HepG2 (cell line): ENCODE measurements at regions not wholly inside any gene's neighbourhood (a gene's known extent, or its start where the extent isn't known, plus 50 kb on each side); places are given as distances from the start of the nearest gene placed in this dataset.

Experiments
- ATAC-seq: fragments of 200-7000 bp; cut with Tn5 transposase; 3 replicates; pipeline ENCODE4 v1.9.1; 2020; ENCODE audit warnings: mild to moderate bottlenecking, moderate library complexity
- BruUV-seq: library from RNA; stranded (reverse); fragments of 400-500 nt; replicated peaks from 2 replicates; lab custom pipeline; 2021; lab: Mats Ljungman, UMichigan
- CTCF ChIA-PET: fragments of 300-600 bp; formaldehyde crosslinking; extraction: SDS; loops from one replicate; lab custom pipeline; 2021; ENCODE audit warnings: low total read pairs, inconsistent platforms, low intra/inter-chr PET ratio; lab: Yijun Ruan, JAX
- POLR2A ChIA-PET: fragments of 350-600 bp; sonication (Branson Sonifier 250); formaldehyde crosslinking; loops from one replicate; lab custom pipeline; 2020; ENCODE audit warnings: antibody characterized with exemption, inconsistent platforms; lab: Yijun Ruan, JAX
- DNase-seq: peaks from one replicate; pipeline ENCODE4 v3.0.0-alpha.2; 2015; ENCODE audit warnings: low spot score
- FAIRE-seq: peaks from 3 replicates; lab custom pipeline; 2011; peaks lifted over from hg19 to GRCh38; lab: Jason Lieb, UNC
- H2AFZ ChIP-seq: one replicate; pipeline ENCODE4 v1.6.1; 2011; ENCODE audit warnings: low read length, inconsistent platforms
- H3K27ac ChIP-seq: fragments of 300-600 bp; 3 replicates; pipeline ENCODE4 v1.8.0; 2011; ENCODE audit warnings: mixed run types, mild to moderate bottlenecking, mixed read lengths, low read length, inconsistent platforms; ENCODE audit not compliant: insufficient read depth; ENCODE audit errors: extremely low read length
- H3K27me3 ChIP-seq, 2 experiments: fragments of 200-600 bp in 1 of 2; 2 replicates in 1 of 2; 3 replicates in 1 of 2; pipeline versions ENCODE4 v1.6.0 to v1.8.0; 2011; ENCODE audit warnings: low read length in 2 of 2, mild to moderate bottlenecking in 2 of 2, moderate library complexity in 2 of 2, inconsistent platforms in 1 of 2; ENCODE audit not compliant: insufficient read depth in 2 of 2, control insufficient read depth in 1 of 2
- H3K36me3 ChIP-seq, 2 experiments: fragments of 200-600 bp in 1 of 2; replicated peaks in 1 of 2; 2 replicates in 1 of 2; 3 replicates in 1 of 2; pipeline versions ENCODE4 v1.5.1 to v1.8.0; 2011; ENCODE audit warnings: low read length in 2 of 2, inconsistent platforms in 1 of 2; ENCODE audit not compliant: insufficient read depth in 2 of 2, control insufficient read depth in 1 of 2
- H3K4me1 ChIP-seq: 2 replicates; pipeline ENCODE4 v1.5.1; 2012; ENCODE audit warnings: low read length, inconsistent platforms; ENCODE audit not compliant: insufficient read depth
- H3K4me2 ChIP-seq: 2 replicates; pipeline ENCODE4 v1.6.0; 2011; ENCODE audit warnings: low read depth, low read length, inconsistent platforms
- H3K4me3 ChIP-seq, 3 experiments: fragments of 200-600 bp in 1 of 3; sonication (generic), shearing (Covaris generic) in 1 of 3; replicated peaks in 1 of 3; 2 replicates each; pipeline ENCODE4 v1.5.1; 2011 to 2016; ENCODE audit warnings: low read length in 3 of 3, inconsistent platforms in 2 of 3, low read depth in 2 of 3, mild to moderate bottlenecking in 2 of 3, control low read depth in 1 of 3, mixed read lengths in 1 of 3; ENCODE audit not compliant: insufficient read depth in 1 of 3
- H3K79me2 ChIP-seq: one replicate; pipeline ENCODE4 v1.6.1; 2011; ENCODE audit warnings: low read length, inconsistent platforms; ENCODE audit not compliant: insufficient read depth
- H3K9ac ChIP-seq: 2 replicates; pipeline ENCODE4 v1.6.0; 2011; ENCODE audit warnings: mild to moderate bottlenecking, low read depth, low read length, inconsistent platforms; ENCODE audit not compliant: insufficient read depth
- H3K9me3 ChIP-seq: 2 replicates; pipeline ENCODE4 v1.5.1; 2012; ENCODE audit warnings: mild to moderate bottlenecking, low read length
- H4K20me1 ChIP-seq: 2 replicates; pipeline ENCODE4 v1.6.0; 2011; ENCODE audit warnings: inconsistent platforms, mild to moderate bottlenecking, low read length, moderate library complexity; ENCODE audit not compliant: insufficient read depth
- GPN1 ChIP-seq: sonication (generic); formaldehyde crosslinking; IDR thresholded peaks from 2 replicates; pipeline ENCODE4 v1.5.1; 2020; ENCODE audit warnings: missing genetic modification reagents, borderline replicate concordance
- KAT8 ChIP-seq: IDR thresholded peaks from 2 replicates; pipeline ENCODE4 v1.6.1; 2016; ENCODE audit warnings: missing genetic modification reagents, missing compliant biosample characterization
- STAG1 ChIP-seq: sonication (generic); formaldehyde crosslinking; IDR thresholded peaks from 2 replicates; pipeline ENCODE4 v1.4.0; 2020; ENCODE audit warnings: missing genetic modification reagents
- ZFP62 ChIP-seq: sonication (generic); formaldehyde crosslinking; IDR thresholded peaks from 2 replicates; pipeline ENCODE4 v1.4.0; 2020; ENCODE audit warnings: missing genetic modification reagents
- ZNF740 ChIP-seq: sonication (generic); formaldehyde crosslinking; IDR thresholded peaks from 2 replicates; pipeline ENCODE4 v1.4.0; 2020; ENCODE audit warnings: missing genetic modification reagents
- WGBS: methylation state at CpG from one replicate; pipeline ENCODE4 v1.1.6; 2017; ENCODE audit warnings: low lambda C conversion rate; 5-methylcytosine and 5-hydroxymethylcytosine counted together
- in situ Hi-C: cut with HindIII; loops from 2 replicates; pipeline ENCODE4 v1.10.0; 2017; ENCODE audit warnings: low pct_unique_long_range_greater_than_20kb; ENCODE audit not compliant: extremely low pct_ligation_motif_present
- intact Hi-C: fragments of 100-400 bp; cut with micrococcal nuclease; formaldehyde crosslinking; loops from one replicate; pipeline ENCODE4 v1.10.0; 2022; ENCODE audit not compliant: unreplicated experiment
- TF ChIP-seq, protein P1 (sequence below): sonication (generic); formaldehyde crosslinking; IDR thresholded peaks from 2 replicates; pipeline ENCODE4 v1.4.0; 2020; ENCODE audit warnings: mild to moderate bottlenecking, low read depth, missing genetic modification reagents
- TF ChIP-seq, protein P2 (sequence below): sonication (generic); formaldehyde crosslinking; IDR thresholded peaks from 2 replicates; pipeline ENCODE4 v1.8.1; 2023; ENCODE audit warnings: mild to moderate bottlenecking, missing genetic modification reagents, borderline replicate concordance
- TF ChIP-seq, protein P3 (sequence below): sonication (generic); formaldehyde crosslinking; conservative IDR thresholded peaks from 2 replicates; pipeline ENCODE4 v1.8.0; 2022; ENCODE audit warnings: missing genetic modification reagents

DNA sequence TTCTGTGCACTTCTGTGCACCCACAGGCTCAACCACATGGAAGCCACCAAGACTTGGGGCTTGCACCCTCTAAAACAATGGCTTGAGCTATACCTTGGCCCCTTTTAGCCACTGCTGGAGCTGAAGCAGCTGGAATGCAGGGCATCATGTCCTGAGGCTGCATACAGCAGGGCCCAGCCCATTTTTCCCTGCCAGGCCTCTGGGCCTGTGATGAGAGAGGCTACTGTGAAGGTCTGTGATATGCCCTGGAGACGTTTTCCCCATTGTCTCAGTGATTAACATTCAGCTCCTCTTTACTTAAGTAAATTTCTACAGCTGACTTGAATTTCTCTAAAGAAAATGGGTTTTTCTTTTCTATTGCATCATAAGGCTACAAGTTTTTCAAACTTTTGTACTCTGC is 134.0 kb upstream of the EGFLAM start:
- ChIA-PET CTCF (no interaction called here), POLR2A (no interaction called here)
- Histone ChIP-seq H3K36me3 (no peaks in the 10 kb centered on the region), H3K79me2 (no peaks in the 10 kb centered on the region), H3K27ac (no peak overlapping the region), H3K9me3 (peaks cover 9% of the 10 kb centered on the region; the same call in 1 of the 2 replicates), H3K4me3 (no peak overlapping the region), H2AFZ (no peak overlapping the region), H3K4me1 (peaks cover 5% of the 10 kb centered on the region; the same call in 1 of the 2 replicates), H3K27me3 (no peaks in the 10 kb centered on the region), H4K20me1 (no peaks in the 10 kb centered on the region), H3K4me2 (no peak overlapping the region), H3K9ac (no peak overlapping the region)
- 50% methylated on average over 1 of the region's 1 CpG for WGBS
- in situ Hi-C loops: no loop called here
- TF ChIP-seq, protein P1, sequence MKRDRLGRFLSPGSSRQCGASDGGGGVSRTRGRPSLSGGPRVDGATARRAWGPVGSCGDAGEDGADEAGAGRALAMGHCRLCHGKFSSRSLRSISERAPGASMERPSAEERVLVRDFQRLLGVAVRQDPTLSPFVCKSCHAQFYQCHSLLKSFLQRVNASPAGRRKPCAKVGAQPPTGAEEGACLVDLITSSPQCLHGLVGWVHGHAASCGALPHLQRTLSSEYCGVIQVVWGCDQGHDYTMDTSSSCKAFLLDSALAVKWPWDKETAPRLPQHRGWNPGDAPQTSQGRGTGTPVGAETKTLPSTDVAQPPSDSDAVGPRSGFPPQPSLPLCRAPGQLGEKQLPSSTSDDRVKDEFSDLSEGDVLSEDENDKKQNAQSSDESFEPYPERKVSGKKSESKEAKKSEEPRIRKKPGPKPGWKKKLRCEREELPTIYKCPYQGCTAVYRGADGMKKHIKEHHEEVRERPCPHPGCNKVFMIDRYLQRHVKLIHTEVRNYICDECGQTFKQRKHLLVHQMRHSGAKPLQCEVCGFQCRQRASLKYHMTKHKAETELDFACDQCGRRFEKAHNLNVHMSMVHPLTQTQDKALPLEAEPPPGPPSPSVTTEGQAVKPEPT (CRISPR knock-in tag): no peak
- FAIRE-seq (no peak), ATAC-seq (no peak), DNase-seq (no peak)
- no TSS peak for BruUV-seq
- intact Hi-C loops: no loop called here

GRCh38 chr5:38121420-38121819 is 136.9 kb upstream of the EGFLAM start:
- in situ Hi-C loops (no loop called here), intact Hi-C loops (no loop called here)
- Histone ChIP-seq H3K9ac (no peak overlapping the region), H3K4me3 (no peak overlapping the region), H3K36me3 (no peaks in the 10 kb centered on the region), H3K27me3 (no peaks in the 10 kb centered on the region), H3K79me2 (no peaks in the 10 kb centered on the region), H4K20me1 (no peaks in the 10 kb centered on the region), H3K4me2 (no peak overlapping the region), H3K27ac (no peak overlapping the region), H2AFZ (no peak overlapping the region), H3K4me1 (peaks cover 11% of the 10 kb centered on the region), H3K9me3 (peaks cover 9% of the 10 kb centered on the region; the same call in 1 of the 2 replicates)
- BruUV-seq: no TSS peak
- POLR2A ChIA-PET: no interaction called here
- 93% methylated on average over 2 of the region's 2 CpGs for WGBS
- no peak for DNase-seq
- CTCF ChIA-PET: no interaction called here
- no peak for ATAC-seq
- no peak for FAIRE-seq
- TF ChIP-seq KAT8 (CRISPR knock-in tag) (no peak), ZNF740 (no peak), GPN1 (no peak), ZFP62 (CRISPR knock-in tag) (no peak), STAG1 (CRISPR knock-in tag) (no peak)
- TF ChIP-seq, protein P2, sequence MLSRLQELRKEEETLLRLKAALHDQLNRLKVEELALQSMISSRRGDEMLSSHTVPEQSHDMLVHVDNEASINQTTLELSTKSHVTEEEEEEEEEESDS (CRISPR knock-in tag): no peak
- TF ChIP-seq, protein P3, sequence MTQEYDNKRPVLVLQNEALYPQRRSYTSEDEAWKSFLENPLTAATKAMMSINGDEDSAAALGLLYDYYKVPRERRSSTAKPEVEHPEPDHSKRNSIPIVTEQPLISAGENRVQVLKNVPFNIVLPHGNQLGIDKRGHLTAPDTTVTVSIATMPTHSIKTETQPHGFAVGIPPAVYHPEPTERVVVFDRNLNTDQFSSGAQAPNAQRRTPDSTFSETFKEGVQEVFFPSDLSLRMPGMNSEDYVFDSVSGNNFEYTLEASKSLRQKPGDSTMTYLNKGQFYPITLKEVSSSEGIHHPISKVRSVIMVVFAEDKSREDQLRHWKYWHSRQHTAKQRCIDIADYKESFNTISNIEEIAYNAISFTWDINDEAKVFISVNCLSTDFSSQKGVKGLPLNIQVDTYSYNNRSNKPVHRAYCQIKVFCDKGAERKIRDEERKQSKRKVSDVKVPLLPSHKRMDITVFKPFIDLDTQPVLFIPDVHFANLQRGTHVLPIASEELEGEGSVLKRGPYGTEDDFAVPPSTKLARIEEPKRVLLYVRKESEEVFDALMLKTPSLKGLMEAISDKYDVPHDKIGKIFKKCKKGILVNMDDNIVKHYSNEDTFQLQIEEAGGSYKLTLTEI (CRISPR knock-in tag): no peak
